HG03159 (cell line): ENCODE measurements at regions not wholly inside any gene's neighbourhood (a gene's known extent, or its start where the extent isn't known, plus 50 kb on each side); places are given as distances from the start of the nearest gene placed in this dataset.

ENCODE experiments used
- ATAC-seq: cut with Tn5 transposase; IDR thresholded peaks from one replicate; pipeline ENCODE4 v1.9.1; 2021; ENCODE audit warnings: mild to moderate bottlenecking, moderate library complexity; ENCODE audit not compliant: unreplicated experiment

DNA sequence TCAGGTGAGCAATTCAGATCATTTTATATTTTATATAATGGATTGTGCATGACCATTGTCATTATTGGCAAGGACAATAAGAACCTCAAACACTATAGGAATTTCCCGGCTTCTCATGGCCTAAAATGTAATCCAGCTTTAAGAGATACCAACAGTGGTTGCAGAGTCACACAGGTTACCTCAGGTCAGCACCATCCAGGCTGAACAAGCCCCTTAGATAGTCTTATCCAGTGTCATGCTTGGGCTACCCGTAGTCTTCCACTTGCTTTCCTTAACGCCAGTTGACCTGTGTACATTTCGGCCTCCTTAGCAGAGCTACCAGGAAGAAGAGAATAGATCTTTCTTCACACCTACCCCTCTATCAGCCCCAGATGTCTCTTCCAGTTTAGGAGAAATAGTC is 293.3 kb upstream of the SYT4 start:
- ATAC-seq = no peak

GRCh38 chr18:43571078-43571689 is 293.9 kb upstream of the SYT4 start:
- peak; percentile 63 for ATAC-seq

DNA sequence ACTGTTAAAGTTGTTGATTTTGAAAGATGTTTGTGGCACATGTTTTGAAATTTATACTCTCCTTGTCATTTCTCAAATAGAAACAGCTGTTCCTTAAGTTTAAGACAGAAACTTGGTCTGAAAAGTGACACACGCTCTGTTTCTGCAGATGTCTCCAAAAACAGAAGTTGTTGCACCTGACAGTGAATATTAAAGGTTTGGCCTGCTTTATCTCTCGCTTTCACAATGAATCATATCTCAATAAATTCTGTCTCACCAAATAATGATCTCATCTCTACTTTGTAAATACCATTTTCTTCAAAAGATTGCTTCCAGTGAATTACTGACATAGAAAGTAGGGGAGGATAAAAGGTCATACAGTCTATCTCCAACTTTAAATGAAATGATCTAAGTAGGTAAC is 294.9 kb upstream of the SYT4 start:
- ATAC-seq = peak; percentile 79

- no peak for ATAC-seq
Observed at GRCh38 chr18:43574974-43575373, 297.7 kb upstream of the SYT4 start.

- ATAC-seq = no peak
Observed at GRCh38 chr18:43578211-43578610, 300.9 kb upstream of the SYT4 start.

DNA sequence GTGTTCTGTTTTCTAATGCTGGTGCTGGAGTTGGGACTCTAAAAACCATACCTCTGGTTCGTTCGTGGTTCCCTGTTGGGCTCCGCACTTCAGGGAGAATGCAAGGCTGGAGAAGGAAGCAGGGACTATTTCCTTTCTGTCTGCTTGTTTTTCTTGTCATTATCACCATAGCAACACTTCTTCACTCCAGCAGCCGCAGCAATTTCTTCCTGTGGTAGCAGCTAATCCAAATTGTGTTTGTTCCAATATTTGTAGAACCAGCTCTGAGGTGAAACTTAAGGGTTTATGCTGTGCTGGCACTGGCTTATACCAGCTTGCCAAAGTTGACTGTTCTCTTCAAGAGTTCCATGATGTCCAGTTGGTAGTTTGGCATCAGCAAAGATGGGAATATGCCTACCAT is 301.4 kb upstream of the SYT4 start:
- no peak for ATAC-seq

GRCh38 chr18:43581936-43582519 is 304.7 kb upstream of the SYT4 start:
- no peak for ATAC-seq

GRCh38 chr18:43587538-43588153 is 310.4 kb upstream of the SYT4 start:
- peak; percentile 72 for ATAC-seq

GRCh38 chr18:43588838-43589237 is 311.5 kb upstream of the SYT4 start:
- no peak for ATAC-seq

DNA sequence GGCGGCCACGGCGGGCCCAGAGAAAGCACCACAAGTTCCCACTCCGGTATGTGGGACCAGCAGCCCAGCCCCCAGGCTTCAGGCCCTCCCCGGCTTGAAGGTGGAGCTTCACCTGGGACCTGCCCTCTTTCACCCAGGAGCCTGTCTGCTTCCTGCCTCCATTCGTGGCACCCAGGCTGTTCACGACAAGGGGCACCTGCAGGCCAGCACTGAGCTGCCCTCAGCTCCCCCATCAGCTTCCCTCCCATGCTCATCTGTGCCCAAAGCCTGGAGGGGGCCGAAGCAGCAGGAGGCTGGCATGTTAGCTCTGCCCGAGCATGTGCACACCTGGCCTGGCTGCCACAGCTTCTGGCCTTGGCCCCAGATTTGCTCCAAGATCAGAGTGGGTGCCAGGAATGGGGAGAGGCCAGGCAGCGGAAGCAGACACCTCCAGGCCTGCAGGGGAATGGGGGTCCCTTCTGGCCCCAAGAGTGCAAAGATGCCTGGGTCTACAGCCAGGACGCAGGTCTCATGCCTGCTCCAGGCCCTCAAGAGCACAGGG is 312.4 kb upstream of the SYT4 start:
- ATAC-seq = no peak

DNA sequence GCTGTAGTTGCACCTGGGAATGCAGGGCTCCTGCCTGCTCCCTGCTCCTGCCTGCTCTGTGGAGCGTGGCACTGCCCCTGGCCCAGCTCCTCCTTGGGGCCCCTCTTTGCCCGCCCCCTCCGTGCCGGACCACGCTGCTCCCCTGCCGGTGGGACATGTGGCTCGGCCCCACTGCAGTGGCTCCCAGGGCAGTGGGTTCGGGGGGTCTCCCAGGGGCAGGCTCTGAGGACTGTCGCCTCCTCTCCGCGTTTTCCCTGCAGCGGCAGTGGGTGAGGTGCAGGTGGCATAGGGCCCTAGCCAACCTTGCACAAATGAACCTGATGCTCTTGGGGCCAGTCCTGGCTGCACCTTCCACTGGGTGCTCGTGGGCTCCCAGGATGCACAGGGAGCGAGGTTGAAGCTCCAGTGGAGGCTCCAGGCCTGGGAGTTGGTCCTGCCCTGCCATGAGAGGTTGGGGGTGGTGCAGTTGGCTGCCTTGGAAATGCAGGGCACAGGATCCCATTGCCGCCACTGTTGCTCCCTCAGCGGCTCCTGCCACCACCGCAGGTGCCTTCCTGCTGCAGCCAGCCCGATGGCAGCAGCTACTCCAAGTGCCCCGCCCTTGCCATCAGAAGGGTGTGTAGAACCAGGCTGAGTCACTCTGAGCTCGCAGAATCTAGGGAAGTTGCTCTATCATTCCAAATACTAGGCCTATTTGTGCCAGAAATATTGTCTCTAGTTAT is 313.1 kb upstream of the SYT4 start:
- ATAC-seq = no peak

- no peak for ATAC-seq
Observed at GRCh38 chr18:43592269-43592668, 315.0 kb upstream of the SYT4 start.

DNA sequence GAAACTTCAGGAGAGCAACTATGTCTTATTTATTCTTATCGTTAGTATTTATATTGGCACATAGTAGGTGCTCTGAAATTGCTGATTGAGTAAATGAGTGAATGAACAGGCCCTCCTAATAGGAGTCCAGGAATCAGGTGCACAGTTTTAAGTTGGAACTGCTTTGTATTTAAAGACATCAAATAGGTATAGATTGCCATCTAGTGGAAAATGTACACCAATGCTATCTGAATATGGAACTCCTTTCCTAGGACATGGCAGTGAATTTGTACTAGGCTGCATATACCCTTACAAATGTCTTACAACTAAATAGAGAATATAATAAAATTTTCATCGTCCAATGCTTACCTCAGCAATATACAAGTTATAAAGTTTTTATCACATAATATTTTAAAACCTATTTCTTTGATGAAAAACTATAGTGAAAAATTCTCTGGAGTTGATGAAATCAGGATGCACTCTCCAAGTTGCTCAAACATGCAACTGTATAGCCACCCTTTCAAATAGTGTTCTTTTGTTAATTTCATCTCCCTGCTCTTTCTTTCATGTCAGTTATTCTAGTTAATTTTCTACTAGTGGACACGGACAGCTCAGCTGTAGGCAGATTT is 318.9 kb upstream of the SYT4 start:
- ATAC-seq = peak; percentile 77

- ATAC-seq = no peak
Observed at GRCh38 chr18:43601432-43601831, 324.1 kb upstream of the SYT4 start.

DNA sequence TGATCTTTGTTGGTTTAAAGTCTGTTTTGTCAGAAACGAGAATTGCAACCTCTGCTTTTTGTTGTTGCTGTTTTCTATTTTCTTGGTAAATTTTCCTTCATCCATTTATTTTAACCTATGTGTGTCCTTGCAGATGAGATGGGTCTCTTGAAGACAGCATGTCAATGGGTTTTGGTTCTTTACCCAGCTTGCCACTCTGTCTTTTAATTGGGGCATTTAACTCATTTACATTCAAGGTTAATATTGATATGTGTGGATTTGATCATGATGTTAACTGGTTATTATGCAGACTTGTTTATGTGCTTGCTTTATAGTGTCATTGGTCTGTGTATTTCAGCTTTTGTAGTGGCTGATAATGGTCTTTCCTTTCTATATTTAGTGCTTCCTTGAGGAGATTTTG is 327.9 kb upstream of the SYT4 start:
- ATAC-seq = no peak

GRCh38 chr18:43606795-43607194 is 329.5 kb upstream of the SYT4 start:
- no peak for ATAC-seq

DNA sequence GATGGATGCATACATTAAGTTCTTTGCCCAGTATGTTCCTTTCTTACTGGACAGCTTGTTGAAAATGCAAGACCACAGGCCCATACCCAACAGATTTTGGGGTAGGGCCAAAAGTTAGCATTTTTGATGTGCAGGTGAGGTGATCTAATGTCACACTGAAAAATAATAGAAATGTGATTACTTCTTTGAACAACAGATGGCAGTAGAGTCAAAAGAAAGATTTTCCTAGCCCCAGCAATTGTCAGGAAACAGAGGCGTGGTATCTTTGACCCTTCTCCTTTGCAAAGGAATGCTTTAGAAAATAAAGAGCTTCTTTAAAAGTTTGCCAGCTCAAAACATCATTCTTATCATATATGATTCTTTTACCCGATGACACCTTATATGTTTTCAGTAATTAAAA is 343.6 kb upstream of the SYT4 start:
- peak; percentile 80 for ATAC-seq

- no peak for ATAC-seq
Observed at GRCh38 chr18:43622024-43622423, 344.7 kb upstream of the SYT4 start.

GRCh38 chr18:43625582-43625981 is 348.3 kb upstream of the SYT4 start:
- ATAC-seq = no peak

DNA sequence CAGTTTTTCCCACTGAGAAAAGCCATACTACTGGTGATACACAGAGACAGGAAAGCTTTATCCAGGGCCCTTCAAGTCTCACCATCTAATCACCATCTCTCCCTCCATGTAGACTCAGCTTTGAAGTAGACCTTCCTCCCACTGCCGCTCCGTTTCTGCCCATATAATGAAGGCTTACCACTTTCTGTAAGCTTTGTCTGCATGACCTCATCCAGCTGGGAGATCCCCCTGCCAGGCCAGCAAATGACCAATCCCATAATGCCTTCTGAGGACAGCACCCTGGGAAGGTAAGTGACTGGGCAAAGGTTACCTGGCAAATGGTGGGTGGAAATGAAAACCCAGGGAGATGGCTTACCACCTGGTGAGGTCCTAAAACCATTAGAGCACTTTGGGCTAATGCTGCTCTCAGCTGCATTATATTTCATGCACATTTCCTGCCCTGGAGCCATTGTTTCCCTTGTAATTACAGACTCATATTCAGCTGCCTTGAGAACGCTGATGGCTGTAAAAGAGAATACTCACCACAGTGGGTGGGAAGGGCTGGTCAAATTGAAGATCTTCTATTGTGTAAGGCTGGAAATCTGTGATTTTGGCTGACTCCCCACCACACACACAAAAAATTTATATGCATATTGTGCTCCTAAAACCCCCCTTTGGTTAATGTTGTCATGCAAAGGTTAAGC is 350.7 kb upstream of the SYT4 start:
- ATAC-seq = no peak

DNA sequence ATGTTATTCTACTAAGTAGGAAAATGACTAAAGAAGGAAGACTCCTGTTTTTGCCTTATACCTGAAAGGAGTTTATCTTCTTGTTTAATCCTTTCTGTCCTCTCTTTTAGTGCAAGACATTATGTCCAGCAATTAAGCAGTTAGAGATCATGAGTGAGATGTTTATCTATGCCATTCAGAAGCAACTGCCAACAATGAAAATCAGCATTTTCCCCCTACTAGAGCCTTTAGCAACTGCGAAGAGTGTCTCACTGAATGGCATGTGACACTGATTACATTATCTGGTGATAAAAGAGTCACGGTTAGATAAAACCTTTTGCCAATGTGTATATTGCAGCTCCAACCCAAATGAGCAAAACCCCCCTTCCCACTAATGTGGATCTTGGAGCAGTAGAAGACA is 357.7 kb upstream of the SYT4 start:
- no peak for ATAC-seq
